ENCODE measurements at regions not wholly inside any gene's neighbourhood (a gene's known extent, or its start where the extent isn't known, plus 50 kb on each side); places are given as distances from the start of the nearest gene placed in this dataset.

DNA sequence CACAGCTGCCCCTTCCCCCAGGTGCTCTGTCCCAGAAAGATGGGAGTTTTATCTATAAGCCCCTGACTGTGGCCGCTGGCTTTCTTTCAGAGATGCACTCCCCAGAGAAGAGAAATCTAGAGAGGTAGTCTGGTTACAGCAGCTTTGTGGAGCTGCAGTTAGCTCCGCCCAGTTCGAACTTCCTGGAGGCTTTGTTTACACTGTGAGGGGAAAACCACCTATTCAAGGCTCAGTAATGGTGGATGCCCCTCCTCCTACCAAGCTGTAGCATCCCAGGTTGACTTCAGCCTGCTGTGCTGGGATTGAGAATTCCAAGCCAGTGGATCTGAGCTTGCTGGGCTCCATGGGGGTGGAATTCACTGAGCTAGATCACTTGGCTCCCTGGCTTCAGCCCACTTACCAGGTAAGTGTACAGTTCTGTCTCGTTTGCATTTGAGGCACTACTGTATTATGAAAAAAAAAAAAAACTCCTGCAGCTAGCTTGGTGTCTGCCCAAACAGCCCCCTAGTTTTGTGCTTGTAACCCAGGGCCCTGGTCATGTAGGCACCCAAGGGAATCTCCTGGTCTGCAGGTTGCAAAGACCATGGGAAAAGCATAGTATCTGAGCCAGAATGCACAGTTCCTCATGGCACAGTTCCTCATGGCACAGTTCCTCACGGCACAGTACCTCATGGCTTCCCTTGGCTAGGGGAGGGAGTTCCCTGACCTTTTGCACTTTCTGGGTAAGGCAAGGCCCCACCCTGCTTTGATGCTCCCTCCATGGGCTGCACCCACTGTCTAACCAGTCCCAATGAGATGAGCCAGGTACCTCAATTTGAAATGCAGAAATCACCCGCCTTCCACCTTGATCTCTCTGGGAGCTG is 275.0 kb downstream of the CENPW start:
- H3K27me3 ChIP-seq (ENCODE audit: insufficient read depth, low read length), result no peaks in the 10 kb centered on the region
- no peaks in the 10 kb centered on the region for H4K20me1 ChIP-seq (ENCODE audit: insufficient read depth, low read length)
- H3K4me3 ChIP-seq (ENCODE audit: low read depth, low read length, poor library complexity, severe bottlenecking), result no peak overlapping the region
- H2AFZ ChIP-seq (ENCODE audit: low read length), result no peak overlapping the region
- H3K79me2 ChIP-seq (ENCODE audit: insufficient read depth, low read length), result no peaks in the 10 kb centered on the region
- TF ChIP-seq, protein P1, sequence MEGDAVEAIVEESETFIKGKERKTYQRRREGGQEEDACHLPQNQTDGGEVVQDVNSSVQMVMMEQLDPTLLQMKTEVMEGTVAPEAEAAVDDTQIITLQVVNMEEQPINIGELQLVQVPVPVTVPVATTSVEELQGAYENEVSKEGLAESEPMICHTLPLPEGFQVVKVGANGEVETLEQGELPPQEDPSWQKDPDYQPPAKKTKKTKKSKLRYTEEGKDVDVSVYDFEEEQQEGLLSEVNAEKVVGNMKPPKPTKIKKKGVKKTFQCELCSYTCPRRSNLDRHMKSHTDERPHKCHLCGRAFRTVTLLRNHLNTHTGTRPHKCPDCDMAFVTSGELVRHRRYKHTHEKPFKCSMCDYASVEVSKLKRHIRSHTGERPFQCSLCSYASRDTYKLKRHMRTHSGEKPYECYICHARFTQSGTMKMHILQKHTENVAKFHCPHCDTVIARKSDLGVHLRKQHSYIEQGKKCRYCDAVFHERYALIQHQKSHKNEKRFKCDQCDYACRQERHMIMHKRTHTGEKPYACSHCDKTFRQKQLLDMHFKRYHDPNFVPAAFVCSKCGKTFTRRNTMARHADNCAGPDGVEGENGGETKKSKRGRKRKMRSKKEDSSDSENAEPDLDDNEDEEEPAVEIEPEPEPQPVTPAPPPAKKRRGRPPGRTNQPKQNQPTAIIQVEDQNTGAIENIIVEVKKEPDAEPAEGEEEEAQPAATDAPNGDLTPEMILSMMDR (IDR thresholded peaks at IDR 0.05; ENCODE audit: low read length), result no peak
- TF ChIP-seq EZH2 (IDR thresholded peaks at IDR 0.05; ENCODE audit: borderline replicate concordance, low read length), result no peak
- H3K4me1 ChIP-seq (ENCODE audit: insufficient read depth, low read length, severe bottlenecking), result no peaks in the 10 kb centered on the region
- no peak overlapping the region for H3K4me2 ChIP-seq (ENCODE audit: low read length)
- H3K9me3 ChIP-seq (ENCODE audit: low read length), result no peaks in the 10 kb centered on the region
- H3F3A ChIP-seq (ENCODE audit: insufficient read depth, low read length), result no peaks in the 10 kb centered on the region
- no peak overlapping the region for H3K27ac ChIP-seq (ENCODE audit: low read depth, low read length, poor library complexity, severe bottlenecking)
- no peaks in the 10 kb centered on the region for H3K36me3 ChIP-seq (ENCODE audit: insufficient read depth, low read length)
- H3K9ac ChIP-seq (ENCODE audit: low read length), result no peak overlapping the region
- no peaks in the 10 kb centered on the region for H3K9me2 ChIP-seq (ENCODE audit: low read depth, low read length)

DNA sequence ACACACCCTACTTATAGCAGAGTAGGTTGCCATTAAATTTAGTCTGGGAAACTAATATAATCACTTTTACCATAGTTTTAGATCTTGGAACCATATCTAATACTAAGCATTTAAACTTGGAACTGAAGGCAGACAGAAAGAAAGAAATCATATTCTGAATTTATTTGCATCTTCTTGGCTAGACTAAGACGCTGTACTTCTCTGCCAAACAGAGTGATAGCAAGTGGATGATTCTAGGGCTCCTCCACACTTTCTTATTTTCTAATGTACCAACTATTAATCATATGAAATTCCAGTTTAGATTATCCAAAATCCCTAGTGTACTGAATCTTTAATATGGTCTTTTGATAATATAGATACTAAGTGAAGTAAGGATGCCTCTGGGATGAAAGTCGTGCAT is 277.0 kb downstream of the CENPW start:
- H3K4me1 ChIP-seq (ENCODE audit: insufficient read depth, low read length, severe bottlenecking), result no peaks in the 10 kb centered on the region
- TF ChIP-seq EZH2 (IDR thresholded peaks at IDR 0.05; ENCODE audit: borderline replicate concordance, low read length), result no peak
- TF ChIP-seq, protein P1 (IDR thresholded peaks at IDR 0.05; ENCODE audit: low read length), result no peak
- no peaks in the 10 kb centered on the region for H3K79me2 ChIP-seq (ENCODE audit: insufficient read depth, low read length)
- H4K20me1 ChIP-seq (ENCODE audit: insufficient read depth, low read length), result no peaks in the 10 kb centered on the region
- H3K9me3 ChIP-seq (ENCODE audit: low read length), result no peaks in the 10 kb centered on the region
- no peaks in the 10 kb centered on the region for H3F3A ChIP-seq (ENCODE audit: insufficient read depth, low read length)
- H3K4me3 ChIP-seq (ENCODE audit: low read depth, low read length, poor library complexity, severe bottlenecking), result no peak overlapping the region
- no peak overlapping the region for H3K4me2 ChIP-seq (ENCODE audit: low read length)
- no peak overlapping the region for H3K9ac ChIP-seq (ENCODE audit: low read length)
- no peaks in the 10 kb centered on the region for H3K36me3 ChIP-seq (ENCODE audit: insufficient read depth, low read length)
- H3K9me2 ChIP-seq (ENCODE audit: low read depth, low read length), result no peaks in the 10 kb centered on the region
- no peak overlapping the region for H2AFZ ChIP-seq (ENCODE audit: low read length)
- no peaks in the 10 kb centered on the region for H3K27me3 ChIP-seq (ENCODE audit: insufficient read depth, low read length)
- no peak overlapping the region for H3K27ac ChIP-seq (ENCODE audit: low read depth, low read length, poor library complexity, severe bottlenecking)

DNA sequence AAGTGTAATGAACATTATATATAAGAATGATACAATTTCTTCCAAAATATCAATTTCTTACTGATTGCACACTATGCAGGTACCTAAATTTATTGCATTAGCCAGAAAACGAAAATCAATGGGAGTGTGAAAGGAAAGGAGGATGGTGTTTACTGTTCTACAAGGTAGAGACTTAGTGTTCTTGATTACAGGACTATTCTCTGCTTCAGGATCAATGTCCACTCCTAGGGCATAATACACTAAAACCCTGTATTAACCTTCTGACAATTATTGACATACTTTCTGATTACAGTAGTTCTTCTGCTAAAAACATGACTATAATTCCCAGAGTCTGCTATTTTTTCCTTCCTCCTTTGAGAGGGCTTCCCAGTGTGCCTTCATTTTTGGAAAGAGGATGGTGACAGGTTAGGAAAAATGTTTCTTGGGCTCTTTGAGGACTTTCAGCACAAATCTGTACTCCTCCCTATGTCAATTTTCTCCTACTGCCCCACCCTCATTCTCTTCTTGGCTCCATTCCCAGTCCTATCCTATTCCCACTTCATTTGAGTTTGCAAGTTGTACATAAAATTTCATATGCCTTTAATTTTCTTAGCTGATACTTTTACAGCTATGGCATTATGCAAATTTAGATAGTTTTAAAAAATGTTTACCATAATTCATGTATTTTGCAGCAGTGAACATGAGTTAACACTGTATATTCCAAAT is 278.9 kb downstream of the CENPW start:
- Histone ChIP-seq H3K27ac (ENCODE audit: low read depth, low read length, poor library complexity, severe bottlenecking) (no peak overlapping the region), H4K20me1 (ENCODE audit: insufficient read depth, low read length) (no peaks in the 10 kb centered on the region), H3K36me3 (ENCODE audit: insufficient read depth, low read length) (no peaks in the 10 kb centered on the region), H3K4me2 (ENCODE audit: low read length) (no peak overlapping the region), H3K79me2 (ENCODE audit: insufficient read depth, low read length) (no peaks in the 10 kb centered on the region), H3K9me2 (ENCODE audit: low read depth, low read length) (no peaks in the 10 kb centered on the region), H3K4me1 (ENCODE audit: insufficient read depth, low read length, severe bottlenecking) (no peaks in the 10 kb centered on the region), H3K9ac (ENCODE audit: low read length) (no peak overlapping the region), H3K27me3 (ENCODE audit: insufficient read depth, low read length) (no peaks in the 10 kb centered on the region), H3K4me3 (ENCODE audit: low read depth, low read length, poor library complexity, severe bottlenecking) (no peak overlapping the region), H3F3A (ENCODE audit: insufficient read depth, low read length) (no peaks in the 10 kb centered on the region), H2AFZ (ENCODE audit: low read length) (no peak overlapping the region), H3K9me3 (ENCODE audit: low read length) (no peaks in the 10 kb centered on the region)
- TF ChIP-seq, protein P1 (IDR thresholded peaks at IDR 0.05; ENCODE audit: low read length), result no peak
- TF ChIP-seq EZH2 (IDR thresholded peaks at IDR 0.05; ENCODE audit: borderline replicate concordance, low read length), result no peak

All from OCI-LY1 (cell line).